Nucleus accumbens (tissue), 56 donors: ENCODE measurements at regions not wholly inside any gene's neighbourhood (a gene's known extent, or its start where the extent isn't known, plus 50 kb on each side); places are given as distances from the start of the nearest gene placed in this dataset.
"Not testable (repeated sequence)": the region's sequence is repeated elsewhere in the genome, so short reads cannot be mapped to it uniquely, and the experiment has no call there.

Experiments used
- DNase-seq, 56 donors: peaks; one replicate each; lab custom pipeline; 2025; lab: John Stamatoyannopoulos, UW

DNA sequence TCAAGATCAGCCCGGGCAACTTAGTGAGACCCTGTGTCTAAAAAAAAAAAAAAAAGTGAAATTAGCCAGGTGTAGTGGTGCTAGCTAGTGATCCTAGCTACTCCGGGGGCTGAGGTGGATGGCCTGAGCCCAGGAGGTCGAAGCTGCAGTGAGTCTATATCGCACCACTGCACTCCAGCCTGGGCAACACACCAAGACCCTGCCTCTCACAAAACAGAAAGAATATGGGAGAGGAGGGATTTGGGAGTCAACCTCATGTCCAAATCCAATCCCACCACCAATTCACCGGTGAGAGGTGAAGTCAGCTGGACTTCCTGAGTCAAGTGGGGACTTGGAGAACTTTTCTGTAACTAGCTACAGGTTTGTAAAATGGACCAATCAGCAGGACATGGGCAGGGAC is 80.5 kb upstream of the MFGE8 start:
- DNase-seq: no peak

DNA sequence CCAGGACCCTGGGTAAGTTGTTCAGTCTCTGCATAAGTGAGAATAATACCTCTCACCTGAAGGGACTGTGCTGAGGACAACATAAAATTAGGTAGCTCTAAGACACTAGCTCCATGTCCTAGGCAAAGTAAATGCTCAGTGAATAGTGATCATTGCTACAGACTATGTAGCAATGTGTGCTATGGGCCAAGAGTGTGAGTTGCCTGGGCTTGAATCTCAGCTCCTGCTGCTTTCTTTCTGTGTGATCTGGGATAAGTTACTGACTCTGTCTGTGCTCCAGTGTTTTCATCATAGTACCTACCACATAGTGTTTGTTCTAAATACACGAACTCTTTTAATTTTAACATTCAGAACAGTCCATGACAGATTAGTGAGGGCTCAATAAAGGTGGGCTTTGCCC is 81.1 kb upstream of the MFGE8 start:
- no peak for DNase-seq

DNA sequence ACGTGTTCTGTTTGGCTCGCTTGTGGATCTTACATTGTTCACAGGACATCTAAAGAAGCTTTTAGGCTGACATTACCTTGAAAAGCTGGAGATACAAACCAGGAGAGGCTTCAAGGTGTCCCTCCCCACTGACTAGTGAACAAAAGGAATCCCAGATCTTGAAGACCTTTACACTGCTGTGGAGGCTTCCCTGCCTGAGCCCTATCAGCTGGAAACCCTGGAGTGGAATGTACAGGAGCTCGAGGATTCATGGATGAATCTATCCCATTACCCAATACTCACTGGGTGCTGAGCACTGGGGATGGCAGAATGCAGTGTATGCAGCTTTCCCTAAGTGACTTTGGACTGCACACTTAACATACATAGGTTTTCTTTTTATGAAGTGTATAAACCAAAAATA is 82.3 kb upstream of the MFGE8 start:
- no peak for DNase-seq

DNA sequence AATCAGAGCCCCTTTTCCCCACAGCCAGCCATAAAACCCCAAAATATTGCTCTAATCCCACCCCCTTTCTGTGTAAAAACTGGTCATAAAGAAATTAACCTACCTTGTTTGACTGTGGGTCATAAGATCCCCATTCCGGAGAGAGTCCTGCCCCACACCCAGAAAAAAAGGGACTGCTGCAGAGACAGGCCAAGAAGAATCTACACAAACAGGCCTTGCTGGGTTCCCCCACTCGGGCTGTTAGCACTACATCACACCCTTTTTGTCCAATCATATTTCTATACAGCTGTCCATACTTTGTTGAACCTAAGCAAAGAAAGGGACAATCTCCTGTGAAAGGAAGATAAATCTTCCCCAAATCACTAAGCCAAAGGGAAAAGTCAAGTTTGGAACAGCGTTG is 84.4 kb upstream of the MFGE8 start:
- no peak for DNase-seq

DNA sequence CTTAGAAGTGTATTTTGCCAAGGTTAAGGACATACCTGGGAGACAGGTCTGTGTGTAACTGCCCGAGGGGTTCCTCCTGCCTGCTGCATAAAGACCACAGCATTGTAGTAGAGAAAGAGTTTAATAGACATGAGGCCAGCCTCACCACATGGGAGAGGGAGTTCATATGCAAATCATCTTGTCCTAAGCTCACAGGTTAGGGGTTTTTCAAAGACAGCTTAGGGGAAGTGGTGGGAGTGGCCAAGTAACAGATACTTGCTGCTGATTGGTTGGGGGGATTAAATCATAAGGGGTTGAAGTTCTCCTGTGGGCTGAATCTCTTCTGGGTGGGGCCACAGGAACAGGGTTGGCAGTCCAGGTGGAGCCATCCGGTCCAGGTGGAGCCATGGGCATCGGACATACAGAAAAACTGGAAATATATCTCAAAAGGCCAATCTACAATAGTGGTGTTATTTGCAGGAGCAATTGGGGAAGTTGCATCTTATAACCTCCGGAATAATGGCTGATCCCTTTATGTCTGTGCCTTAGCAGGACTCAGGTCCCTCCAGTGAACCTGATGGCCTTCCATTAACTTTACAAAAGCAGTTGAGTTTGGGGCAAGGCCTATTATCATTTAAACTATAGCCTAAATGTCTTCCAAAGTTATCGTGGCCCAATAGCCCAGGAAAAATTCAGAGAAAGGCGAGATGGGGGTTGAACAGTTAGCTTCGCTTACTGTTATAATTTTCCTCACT is 86.0 kb upstream of the MFGE8 start:
- no peak for DNase-seq

DNA sequence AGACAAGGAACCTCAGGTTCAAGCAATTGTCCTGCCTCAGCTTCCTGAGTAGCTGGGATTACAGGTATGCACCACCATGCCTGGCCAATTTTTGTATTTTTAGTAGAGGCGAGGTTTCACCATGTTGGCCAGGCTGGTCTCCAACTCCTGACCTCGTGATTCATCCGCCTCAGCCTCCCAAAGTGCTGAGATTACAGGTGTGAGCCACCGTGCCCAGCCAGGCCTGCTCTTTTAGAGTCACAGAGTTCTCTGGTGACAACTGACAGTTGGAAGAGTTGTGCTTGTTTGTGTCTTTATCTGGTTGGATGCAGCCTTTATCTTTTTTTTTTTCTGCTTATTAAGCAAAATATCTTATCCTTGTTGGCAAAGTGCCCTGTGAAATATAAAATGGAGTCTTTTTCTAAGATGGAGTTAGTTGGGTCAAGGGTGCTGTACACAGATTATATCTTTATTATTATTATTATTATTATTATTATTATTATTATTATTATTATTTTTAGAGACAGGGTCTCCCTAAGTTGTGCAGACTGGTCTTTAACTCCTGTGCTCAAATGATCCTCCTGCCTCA is 86.5 kb upstream of the ABHD2 start:
- DNase-seq: not testable (repeated sequence)

DNA sequence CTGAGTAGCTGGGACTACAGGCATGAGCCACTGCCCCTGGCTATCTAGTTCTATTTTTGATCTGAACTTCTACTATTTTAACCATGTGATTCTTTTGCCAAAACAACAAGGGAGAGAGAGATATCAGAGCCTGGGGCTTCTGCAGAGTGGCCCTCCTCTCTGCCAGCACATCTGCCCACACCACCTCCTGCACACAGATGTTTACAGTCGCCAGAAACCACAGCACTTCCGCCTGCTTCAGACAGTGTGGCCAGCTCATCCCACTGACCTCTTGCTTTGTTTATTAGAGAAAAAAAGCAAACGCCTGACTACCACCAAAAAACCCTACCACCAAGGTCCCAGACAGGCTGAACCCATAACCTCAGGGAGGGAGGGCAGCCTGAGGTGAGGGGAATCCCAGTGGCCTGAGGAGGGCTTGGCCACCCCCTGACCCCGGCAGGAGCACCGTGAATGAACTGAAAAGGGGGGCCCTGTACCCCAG is 85.9 kb upstream of the ABHD2 start:
- no peak for DNase-seq

DNA sequence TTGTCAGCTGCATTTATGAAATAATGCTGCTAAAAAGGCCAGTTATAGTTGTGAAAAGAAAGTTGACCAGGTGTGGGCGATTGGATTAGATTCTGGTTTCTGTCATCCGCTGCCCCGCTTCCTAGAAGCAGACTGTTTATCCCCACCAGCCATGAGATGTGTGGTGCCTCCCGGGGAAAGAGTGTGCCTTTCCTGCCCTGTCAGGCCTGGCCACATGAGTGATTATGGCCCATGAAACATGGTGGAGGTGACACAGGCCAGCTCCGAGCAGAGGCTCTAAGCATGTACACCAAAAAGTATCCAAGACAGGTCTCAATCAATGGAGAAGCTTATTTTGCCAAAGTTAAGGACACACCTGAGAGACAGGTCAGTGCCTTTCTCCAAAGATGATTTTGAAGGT is 85.4 kb upstream of the ABHD2 start:
- no peak for DNase-seq

DNA sequence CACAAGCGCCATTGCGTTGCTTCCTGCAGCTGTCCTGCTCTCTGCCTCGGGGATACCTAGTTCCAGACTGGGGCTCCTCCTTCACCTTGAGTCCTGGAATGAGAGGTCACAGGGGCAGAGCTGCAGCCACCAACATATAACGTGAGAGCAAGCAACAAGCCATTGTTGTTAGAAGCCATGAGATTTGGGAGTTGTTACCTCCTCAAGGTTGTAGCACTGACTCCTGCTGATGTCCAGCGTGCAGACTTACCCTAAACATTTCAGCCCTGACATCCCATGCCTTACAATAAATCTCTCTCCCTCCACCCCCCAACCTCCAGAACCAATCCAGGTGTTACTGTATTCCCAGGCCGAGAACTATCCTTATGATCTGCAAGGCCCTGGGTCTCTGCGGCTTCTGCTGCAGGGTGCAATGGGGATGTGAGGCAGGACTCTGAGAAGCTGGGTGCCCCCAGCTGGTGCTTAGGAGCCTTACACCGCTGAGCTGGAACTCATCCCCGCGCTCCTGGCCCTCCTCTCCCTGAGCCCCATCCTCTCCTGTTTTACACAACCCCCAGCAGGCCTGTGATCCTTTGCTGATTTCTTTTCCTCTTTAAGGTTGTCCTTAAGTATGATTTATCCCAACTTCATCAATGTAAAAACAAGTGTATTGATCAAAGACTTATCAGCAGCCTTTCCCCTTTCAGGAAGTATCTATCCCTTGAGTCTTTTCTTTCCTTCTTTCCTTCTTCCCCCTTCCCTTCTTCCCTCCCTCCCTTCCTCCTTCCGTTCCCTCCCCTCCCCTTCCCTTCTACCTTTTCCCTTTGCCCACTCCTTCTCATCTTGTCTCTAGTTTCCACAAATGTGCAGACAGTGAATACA is 84.2 kb upstream of the ABHD2 start:
- peak in 22 of 56 donors; percentile 0 to 45 (median 9) for DNase-seq

DNA sequence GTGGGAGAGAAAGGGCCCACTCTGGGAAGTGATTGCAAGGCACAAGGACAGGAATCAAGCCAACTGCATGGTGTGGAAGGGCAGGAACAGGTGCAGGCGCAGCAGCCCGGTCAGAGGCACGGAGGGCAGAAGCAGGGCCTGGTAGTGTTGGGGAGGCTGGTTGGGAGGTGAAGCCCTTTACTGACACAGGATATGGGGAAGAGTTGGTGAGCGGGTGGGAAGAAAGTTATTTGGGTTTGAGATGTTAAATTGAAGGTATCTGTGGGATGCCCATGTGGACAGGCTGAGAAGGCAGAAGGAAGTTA is 83.6 kb upstream of the ABHD2 start:
- no peak for DNase-seq

DNA sequence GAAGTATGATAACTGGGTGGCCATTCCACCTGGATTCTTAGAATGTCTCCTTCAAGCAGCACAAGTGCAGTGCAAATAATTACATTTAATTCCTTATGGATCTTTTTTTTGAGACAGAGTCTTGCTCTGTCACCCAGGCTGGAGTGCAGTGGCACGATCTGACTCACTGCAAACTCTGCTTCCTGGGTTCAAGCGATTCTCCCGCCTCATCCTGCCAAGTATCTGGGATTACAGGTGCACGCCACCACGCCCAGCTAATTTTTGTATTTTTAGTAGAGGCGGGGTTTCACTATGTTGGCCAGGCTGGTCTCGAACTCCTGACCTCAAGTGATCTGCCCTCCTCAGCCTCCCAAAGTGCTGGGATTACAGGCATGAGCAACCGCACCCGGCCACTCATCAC is 80.7 kb upstream of the ABHD2 start:
- DNase-seq: not testable (repeated sequence)

DNA sequence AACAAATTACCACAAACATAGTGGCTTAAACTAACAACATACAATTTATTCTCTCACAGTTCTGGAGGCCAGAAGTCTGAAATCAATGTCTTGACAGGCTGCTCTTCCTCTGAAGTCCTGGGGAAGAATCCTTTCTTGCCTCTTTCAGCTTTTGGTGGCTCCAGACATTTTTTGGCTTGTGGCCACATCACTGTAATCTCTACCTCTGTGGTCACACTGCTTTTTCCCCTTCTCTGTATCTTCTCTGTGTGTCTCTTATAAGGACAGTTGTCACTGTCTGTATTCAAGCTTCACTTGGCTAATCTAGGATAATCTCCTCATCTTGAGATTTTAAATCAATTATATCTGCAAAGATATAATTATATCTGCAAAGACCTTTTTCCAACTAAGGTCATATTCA is 80.3 kb upstream of the ABHD2 start:
- no peak for DNase-seq

DNA sequence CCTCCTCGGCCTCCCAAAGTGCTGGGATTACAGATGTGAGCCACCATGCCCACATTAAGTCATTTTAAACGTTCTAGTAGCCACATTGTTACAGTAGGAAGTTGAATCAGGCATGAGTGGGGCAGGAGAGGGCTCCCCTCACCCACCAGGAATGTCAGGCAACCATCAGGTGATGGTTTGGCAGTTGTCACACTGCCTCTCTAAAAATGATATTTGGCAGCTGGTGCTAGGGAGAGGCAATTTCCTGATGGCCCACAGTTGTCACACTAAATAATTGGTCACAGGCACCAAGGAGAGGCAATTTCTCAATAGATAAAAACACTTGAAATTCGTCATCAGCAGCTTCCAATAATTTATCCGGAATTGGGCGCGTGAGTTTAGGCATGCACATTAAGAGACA is 79.2 kb upstream of the ABHD2 start:
- no peak for DNase-seq

DNA sequence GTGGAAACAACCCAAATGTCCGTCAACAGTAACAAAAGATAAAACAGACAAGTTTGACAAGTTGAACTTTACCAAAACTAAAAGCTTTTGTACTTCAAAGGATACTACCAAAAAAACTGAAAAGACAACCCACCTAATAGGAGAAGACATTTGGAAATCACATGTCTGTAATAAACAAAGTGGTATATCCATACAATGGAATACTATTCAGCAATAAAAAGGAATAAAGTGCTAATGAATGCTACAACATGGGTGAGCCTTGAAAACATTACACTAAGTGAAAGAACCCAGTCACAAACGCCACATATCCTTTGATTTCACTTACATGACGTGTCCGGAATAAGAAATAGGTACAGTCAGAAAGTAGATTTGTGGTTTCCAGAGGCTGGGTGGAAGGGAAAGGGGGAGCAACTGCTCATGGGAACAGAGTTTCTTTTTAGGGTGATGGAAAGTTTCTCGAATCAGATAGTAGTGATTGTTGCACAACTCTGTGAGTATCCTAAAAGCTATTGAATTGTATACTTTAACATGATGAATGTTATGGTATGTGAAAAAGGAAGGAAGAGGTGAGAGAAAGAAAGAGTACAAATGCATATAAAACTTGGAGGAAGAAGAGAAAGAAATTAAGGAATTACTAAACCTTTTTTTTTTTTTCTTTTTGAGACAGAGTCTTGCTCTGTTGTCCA is 72.7 kb upstream of the ABHD2 start:
- DNase-seq: no peak

DNA sequence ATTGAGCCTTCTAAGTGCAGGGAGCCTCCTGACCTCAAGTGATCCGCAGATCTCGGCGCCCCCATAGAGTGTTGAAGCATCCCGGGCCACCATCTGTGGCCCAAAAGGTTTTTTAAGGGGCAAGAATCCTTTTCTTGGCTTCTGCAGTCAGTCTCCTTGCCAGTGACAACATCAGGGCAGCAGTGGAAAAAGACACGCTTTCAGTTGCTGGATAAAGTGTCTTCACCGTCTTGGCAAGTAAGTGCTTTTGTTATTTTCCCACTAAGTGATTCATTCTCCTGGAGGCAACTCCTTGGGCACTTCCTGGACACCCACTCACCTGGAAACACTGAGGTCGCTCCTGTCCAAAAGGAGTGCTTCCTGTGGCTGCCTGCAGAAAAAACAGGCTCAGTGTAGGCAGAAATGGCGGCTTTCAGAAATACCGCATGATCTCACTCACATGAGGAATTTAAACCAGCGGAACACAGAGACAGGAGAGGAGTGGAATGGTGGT is 71.7 kb upstream of the ABHD2 start:
- no peak for DNase-seq

DNA sequence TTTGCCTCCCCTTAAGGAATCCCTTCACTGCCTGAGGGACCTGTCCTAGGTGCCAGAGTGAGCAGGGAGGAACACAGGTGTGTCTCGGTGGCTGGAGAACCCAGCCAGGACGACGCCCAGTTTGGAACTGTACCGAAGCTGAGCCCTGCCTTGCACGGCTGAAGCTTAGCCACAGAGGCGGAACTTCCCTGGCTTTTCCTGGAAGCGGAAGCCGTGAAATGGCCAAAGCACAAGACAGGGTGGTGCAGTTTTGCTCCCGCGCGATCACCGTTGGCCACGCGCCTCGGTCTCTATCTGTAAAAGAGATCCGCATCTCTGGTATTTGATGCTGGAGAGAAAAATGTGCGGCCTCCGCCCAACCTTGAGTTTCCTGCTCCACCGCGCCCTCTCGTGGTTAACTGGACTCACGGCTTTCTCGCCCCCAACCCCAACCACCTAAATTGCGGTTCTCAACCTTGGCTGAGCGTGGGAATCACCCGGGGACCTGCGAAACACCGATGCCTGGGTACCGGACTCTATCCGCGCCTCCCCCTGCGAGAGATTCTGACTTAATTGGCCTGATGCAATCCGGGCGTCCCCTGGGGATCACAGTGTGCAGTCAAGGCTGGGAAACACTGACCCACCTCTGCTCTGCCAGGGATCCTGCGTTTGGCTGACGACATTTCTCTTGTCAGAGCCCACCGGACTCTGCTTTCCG is 70.7 kb upstream of the ABHD2 start:
- DNase-seq: peak in 49 of 56 donors; percentile 11 to 86 (median 54)

DNA sequence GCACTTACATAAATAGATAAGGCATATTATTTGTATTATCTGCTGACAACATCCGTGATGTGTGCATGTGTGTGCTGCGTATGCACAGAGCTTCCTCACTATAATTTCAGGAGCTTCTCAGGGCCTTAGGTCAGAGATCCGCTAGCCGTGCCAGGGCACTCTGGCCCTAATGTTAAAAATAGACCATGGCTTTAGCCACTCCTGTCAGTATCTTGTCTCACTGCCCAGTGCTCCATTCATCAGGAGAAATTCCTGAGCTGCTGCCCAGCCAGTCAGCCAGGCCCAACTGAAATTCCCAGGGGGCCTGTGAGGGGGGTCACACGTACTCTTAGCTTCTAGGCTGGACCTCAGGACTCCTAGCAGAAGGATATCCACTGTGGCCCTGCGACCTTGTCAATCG is 70.0 kb upstream of the ABHD2 start:
- peak in 31 of 56 donors; percentile 3 to 66 (median 23) for DNase-seq

DNA sequence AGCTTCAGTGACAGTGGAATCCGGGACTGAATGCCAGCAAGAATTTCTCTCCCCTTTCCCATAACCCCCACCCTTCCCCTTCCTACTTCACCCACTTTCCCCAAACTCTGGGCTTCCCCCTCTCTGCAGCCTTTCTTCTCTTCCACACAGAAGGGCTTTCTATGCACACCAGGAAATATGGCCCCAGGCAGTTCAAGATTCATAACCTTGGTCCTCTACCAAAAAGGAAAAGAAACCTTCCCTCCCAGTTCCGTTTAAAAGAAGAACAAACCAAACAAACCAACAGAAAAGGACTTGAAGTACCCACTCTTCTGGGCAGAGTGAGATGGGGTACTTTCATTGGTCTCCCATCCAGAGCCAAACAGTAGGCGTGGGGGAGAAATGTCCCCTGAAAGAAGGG is 68.8 kb upstream of the ABHD2 start:
- DNase-seq: no peak

DNA sequence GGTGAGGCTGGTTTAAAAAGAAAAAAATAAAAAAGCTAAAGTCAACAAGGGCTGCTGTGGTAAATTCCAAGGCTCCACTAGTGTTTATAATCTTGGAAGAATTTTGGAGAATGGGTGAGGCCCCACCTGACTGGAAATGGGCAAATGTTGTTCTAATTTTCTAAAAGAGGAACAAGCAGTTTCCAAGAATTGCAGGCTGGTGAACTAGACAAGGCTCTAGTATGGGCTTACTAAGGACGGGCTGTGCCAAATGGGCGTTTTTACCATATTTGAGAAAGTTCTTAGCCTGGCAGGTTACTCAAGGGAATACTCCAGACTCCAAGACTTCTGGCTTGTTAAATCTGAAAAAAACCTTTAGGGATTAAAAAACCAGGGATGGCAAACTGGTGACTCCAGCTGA is 67.0 kb upstream of the ABHD2 start:
- no peak for DNase-seq

DNA sequence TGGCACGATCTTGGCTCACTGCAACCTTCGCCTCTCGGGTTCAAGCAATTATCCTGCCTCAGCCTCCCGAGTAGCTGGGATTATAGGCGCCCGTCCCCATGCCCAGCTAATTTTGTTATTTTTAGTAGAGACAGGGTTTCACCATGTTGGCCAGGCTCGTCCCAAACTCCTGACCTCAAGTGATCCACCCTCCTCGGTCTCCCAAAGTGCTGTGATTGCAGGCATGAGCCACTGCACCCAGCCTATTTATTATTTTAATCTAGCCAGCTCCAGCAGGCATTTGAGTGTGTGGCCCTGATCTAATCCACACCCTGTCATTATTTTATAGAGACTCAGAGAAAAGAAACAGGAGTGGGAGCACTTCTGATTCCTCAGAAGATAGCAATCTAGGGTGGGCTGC is 66.4 kb upstream of the ABHD2 start:
- not testable (repeated sequence) for DNase-seq
